ENCODE measurements at regions not wholly inside any gene's neighbourhood (a gene's known extent, or its start where the extent isn't known, plus 50 kb on each side); places are given as distances from the start of the nearest gene placed in this dataset.

DNA sequence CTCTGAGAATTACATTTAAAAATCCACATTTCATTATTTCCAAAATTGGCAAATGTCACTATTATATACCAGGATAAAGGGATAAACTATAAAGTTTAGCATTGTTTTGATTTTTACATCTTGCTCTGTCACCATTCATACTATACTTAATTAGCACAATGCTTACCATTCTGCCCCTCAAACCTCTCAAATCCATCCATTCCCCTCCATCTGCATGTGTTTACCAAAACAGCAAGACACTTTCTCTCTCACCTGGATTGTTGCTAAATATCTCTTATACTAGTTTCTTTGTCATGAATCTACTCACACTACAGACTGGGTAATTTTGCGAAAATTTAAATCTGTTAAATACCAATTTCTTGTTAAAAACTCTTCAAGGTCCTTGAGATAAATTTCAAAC lies 496.1 kb downstream of the NR4A2 start:
- DNase-seq (ENCODE audit: extremely low read depth in 1 of 4, low spot score in 3 of 4) (no peak), ATAC-seq (no peak), FAIRE-seq (no peak)
- no peaks in the 10 kb centered on the region for H3K79me2 ChIP-seq (ENCODE audit: control insufficient read depth, insufficient read depth, low read length)
- ChIA-PET POLR2A (no interaction called here), CTCF (ENCODE audit: low intra/inter-chr PET ratio) (no interaction called here)
- H2AFZ ChIP-seq (ENCODE audit: low read depth, low read length): no peak overlapping the region
- H3K9me1 ChIP-seq (ENCODE audit: control insufficient read depth, insufficient read depth, low read length): no peaks in the 10 kb centered on the region
- H3K27ac ChIP-seq (ENCODE audit: extremely low read depth, low read depth, low read length): no peak overlapping the region
- no peaks in the 10 kb centered on the region for H3K36me3 ChIP-seq (ENCODE audit: control insufficient read depth, insufficient read depth, low read length)
- H3K9ac ChIP-seq (ENCODE audit: insufficient read depth in 1 of 2, low read depth in 2 of 2, low read length in 2 of 2): no peak overlapping the region
- H4K20me1 ChIP-seq (replicated peaks; ENCODE audit: control insufficient read depth, insufficient read depth, low read length): no peaks in the 10 kb centered on the region
- H3K4me2 ChIP-seq (ENCODE audit: insufficient read depth, low read length): no peak overlapping the region
- H3K4me3 ChIP-seq: no peak overlapping the region
- 0% methylated on average over 1 of the region's 1 CpG for WGBS (ENCODE audit: insufficient coverage, low coverage, missing lambda C conversion rate)
- no TSS peak for BruUV-seq (replicated peaks)
- in situ Hi-C loops (cut with MboI): no loop called here
- H3K27me3 ChIP-seq (ENCODE audit: control insufficient read depth in 2 of 2, insufficient read depth in 2 of 2, low read length in 2 of 2): no peaks in the 10 kb centered on the region
- intact Hi-C loops (cut with micrococcal nuclease): no loop called here
- no peaks in the 10 kb centered on the region for H3K4me1 ChIP-seq (replicated peaks in 1 of 2; ENCODE audit: control insufficient read depth in 2 of 2, insufficient read depth in 2 of 2, low read length in 2 of 2)
- H3K9me3 ChIP-seq (replicated peaks; ENCODE audit: control insufficient read depth, insufficient read depth, low read depth, low read length): no peaks in the 10 kb centered on the region
- TF ChIP-seq, protein P1, sequence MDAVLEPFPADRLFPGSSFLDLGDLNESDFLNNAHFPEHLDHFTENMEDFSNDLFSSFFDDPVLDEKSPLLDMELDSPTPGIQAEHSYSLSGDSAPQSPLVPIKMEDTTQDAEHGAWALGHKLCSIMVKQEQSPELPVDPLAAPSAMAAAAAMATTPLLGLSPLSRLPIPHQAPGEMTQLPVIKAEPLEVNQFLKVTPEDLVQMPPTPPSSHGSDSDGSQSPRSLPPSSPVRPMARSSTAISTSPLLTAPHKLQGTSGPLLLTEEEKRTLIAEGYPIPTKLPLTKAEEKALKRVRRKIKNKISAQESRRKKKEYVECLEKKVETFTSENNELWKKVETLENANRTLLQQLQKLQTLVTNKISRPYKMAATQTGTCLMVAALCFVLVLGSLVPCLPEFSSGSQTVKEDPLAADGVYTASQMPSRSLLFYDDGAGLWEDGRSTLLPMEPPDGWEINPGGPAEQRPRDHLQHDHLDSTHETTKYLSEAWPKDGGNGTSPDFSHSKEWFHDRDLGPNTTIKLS (IDR thresholded peaks at IDR 0.05; ENCODE audit: borderline replicate concordance, low read depth): no peak
- TF ChIP-seq ZNF12 (CRISPR knock-in tag; IDR thresholded peaks at IDR 0.05) (no peak), SMAD1 (IDR thresholded peaks at IDR 0.05; ENCODE audit: low read depth, low read length, partially characterized antibody) (no peak), HIVEP1 (CRISPR knock-in tag; IDR thresholded peaks at IDR 0.05) (no peak), ZKSCAN1 (IDR thresholded peaks at IDR 0.05; ENCODE audit: low read depth, low read length) (no peak), MAFF (IDR thresholded peaks at IDR 0.05; ENCODE audit: low read length) (no peak), NFE2L1 (tag; IDR thresholded peaks at IDR 0.05; ENCODE audit: borderline replicate concordance, low read depth) (no peak), HDAC2 (IDR thresholded peaks at IDR 0.05) (no peak), ZNF184 (CRISPR knock-in tag; IDR thresholded peaks at IDR 0.05) (no peak)
- TF ChIP-seq, protein P2, sequence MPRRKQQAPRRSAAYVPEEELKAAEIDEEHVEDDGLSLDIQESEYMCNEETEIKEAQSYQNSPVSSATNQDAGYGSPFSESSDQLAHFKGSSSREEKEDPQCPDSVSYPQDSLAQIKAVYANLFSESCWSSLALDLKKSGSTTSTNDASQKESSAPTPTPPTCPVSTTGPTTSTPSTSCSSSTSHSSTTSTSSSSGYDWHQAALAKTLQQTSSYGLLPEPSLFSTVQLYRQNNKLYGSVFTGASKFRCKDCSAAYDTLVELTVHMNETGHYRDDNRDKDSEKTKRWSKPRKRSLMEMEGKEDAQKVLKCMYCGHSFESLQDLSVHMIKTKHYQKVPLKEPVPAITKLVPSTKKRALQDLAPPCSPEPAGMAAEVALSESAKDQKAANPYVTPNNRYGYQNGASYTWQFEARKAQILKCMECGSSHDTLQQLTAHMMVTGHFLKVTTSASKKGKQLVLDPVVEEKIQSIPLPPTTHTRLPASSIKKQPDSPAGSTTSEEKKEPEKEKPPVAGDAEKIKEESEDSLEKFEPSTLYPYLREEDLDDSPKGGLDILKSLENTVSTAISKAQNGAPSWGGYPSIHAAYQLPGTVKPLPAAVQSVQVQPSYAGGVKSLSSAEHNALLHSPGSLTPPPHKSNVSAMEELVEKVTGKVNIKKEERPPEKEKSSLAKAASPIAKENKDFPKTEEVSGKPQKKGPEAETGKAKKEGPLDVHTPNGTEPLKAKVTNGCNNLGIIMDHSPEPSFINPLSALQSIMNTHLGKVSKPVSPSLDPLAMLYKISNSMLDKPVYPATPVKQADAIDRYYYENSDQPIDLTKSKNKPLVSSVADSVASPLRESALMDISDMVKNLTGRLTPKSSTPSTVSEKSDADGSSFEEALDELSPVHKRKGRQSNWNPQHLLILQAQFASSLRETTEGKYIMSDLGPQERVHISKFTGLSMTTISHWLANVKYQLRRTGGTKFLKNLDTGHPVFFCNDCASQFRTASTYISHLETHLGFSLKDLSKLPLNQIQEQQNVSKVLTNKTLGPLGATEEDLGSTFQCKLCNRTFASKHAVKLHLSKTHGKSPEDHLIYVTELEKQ (CRISPR knock-in tag; IDR thresholded peaks at IDR 0.05): no peak
- TF ChIP-seq, protein P3, sequence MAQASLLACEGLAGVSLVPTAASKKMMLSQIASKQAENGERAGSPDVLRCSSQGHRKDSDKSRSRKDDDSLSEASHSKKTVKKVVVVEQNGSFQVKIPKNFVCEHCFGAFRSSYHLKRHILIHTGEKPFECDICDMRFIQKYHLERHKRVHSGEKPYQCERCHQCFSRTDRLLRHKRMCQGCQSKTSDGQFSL (CRISPR knock-in tag; IDR thresholded peaks at IDR 0.05): no peak
- TF ChIP-seq, protein P3 (tag; IDR thresholded peaks at IDR 0.05): no peak
- TF ChIP-seq, protein P4, sequence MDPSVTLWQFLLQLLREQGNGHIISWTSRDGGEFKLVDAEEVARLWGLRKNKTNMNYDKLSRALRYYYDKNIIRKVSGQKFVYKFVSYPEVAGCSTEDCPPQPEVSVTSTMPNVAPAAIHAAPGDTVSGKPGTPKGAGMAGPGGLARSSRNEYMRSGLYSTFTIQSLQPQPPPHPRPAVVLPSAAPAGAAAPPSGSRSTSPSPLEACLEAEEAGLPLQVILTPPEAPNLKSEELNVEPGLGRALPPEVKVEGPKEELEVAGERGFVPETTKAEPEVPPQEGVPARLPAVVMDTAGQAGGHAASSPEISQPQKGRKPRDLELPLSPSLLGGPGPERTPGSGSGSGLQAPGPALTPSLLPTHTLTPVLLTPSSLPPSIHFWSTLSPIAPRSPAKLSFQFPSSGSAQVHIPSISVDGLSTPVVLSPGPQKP (CRISPR knock-in tag; IDR thresholded peaks at IDR 0.05): no peak
- TF ChIP-seq, protein P5, sequence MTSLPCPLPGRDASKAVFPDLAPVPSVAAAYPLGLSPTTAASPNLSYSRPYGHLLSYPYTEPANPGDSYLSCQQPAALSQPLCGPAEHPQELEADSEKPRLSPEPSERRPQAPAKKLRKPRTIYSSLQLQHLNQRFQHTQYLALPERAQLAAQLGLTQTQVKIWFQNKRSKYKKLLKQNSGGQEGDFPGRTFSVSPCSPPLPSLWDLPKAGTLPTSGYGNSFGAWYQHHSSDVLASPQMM (CRISPR knock-in tag; IDR thresholded peaks at IDR 0.05): no peak

Data from K562 (cell line).